Neural progenitor cell (in vitro differentiated cells): ENCODE measurements at regions not wholly inside any gene's neighbourhood (a gene's known extent, or its start where the extent isn't known, plus 50 kb on each side); places are given as distances from the start of the nearest gene placed in this dataset.

Experiments
- CTCF ChIP-seq: fragments of 200-600 bp; sonication (generic); IDR thresholded peaks from 2 replicates; pipeline ENCODE4 v1.5.1; 2017; ENCODE audit warnings: antibody characterized with exemption, mild to moderate bottlenecking
- EZH2 ChIP-seq: fragments of 200-600 bp; sonication (generic); IDR thresholded peaks from 2 replicates; pipeline ENCODE4 v1.6.1; 2017; ENCODE audit warnings: antibody characterized with exemption, mild to moderate bottlenecking, moderate library complexity
- EZH2phosphoT487 ChIP-seq: fragments of 200-600 bp; sonication (generic); IDR thresholded peaks from 2 replicates; pipeline ENCODE4 v1.6.1; 2017; ENCODE audit warnings: antibody characterized with exemption

GRCh38 chr1:182170891-182171461 lies 109.5 kb upstream of the ZNF648 start:
- TF ChIP-seq CTCF (no peak), EZH2phosphoT487 (no peak), EZH2 (no peak)
